CD4-positive, alpha-beta T cell (primary cell): ENCODE measurements at regions not wholly inside any gene's neighbourhood (a gene's known extent, or its start where the extent isn't known, plus 50 kb on each side); places are given as distances from the start of the nearest gene placed in this dataset.

ENCODE experiments used
- ATAC-seq: fragments of 200-7000 bp; cut with Tn5 transposase; one replicate; pipeline ENCODE4 v1.10.0; 2022; ENCODE audit warnings: mild to moderate bottlenecking; ENCODE audit not compliant: poor library complexity
- CTCF ChIA-PET: fragments of 350-600 bp; sonication (Branson Sonifier 250); formaldehyde crosslinking; loops from one replicate; lab custom pipeline; 2021; ENCODE audit warnings: antibody characterized with exemption, inconsistent platforms; lab: Charles Lee
- POLR2A ChIA-PET: fragments of 350-600 bp; sonication (Branson Sonifier 250); formaldehyde crosslinking; loops from one replicate; lab custom pipeline; 2021; ENCODE audit warnings: antibody characterized with exemption, inconsistent platforms; lab: Charles Lee
- DNase-seq, 14 experiments: peaks; one replicate each; pipeline ENCODE4 v3.0.0-alpha.2; 2013 to 2020; ENCODE audit warnings: mixed read lengths in 2 of 14
- H3K27ac ChIP-seq, 2 donors: one replicate each; pipeline versions ENCODE4 v1.5.1 to v1.7.0; 2013; ENCODE audit warnings: low read length in 2 of 2, low read depth in 1 of 2, mild to moderate bottlenecking in 1 of 2
- H3K27me3 ChIP-seq, 2 experiments: 1 replicate in 1 of 2; 2 replicates in 1 of 2; pipeline versions ENCODE4 v1.6.1 to v1.7.0; 2013; ENCODE audit warnings: low read length in 2 of 2, control low read depth in 1 of 2, mild to moderate bottlenecking in 1 of 2, moderate library complexity in 1 of 2; ENCODE audit not compliant: insufficient read depth in 2 of 2, control insufficient read depth in 1 of 2
- H3K36me3 ChIP-seq: one replicate; pipeline ENCODE4 v1.6.1; 2013; ENCODE audit warnings: low read length, control low read depth; ENCODE audit not compliant: insufficient read depth
- H3K4me1 ChIP-seq: one replicate; pipeline ENCODE4 v1.6.1; 2013; ENCODE audit warnings: low read length, control low read depth; ENCODE audit not compliant: insufficient read depth
- H3K4me3 ChIP-seq: one replicate; pipeline ENCODE4 v1.5.1; 2013; ENCODE audit warnings: mild to moderate bottlenecking, low read length, moderate library complexity
- H3K9me3 ChIP-seq, 2 experiments: 1 replicate in 1 of 2; 2 replicates in 1 of 2; pipeline versions ENCODE4 v1.6.1 to v1.7.0; 2013; ENCODE audit warnings: low read length in 2 of 2, mild to moderate bottlenecking in 2 of 2, control low read depth in 1 of 2, moderate library complexity in 1 of 2; ENCODE audit not compliant: control insufficient read depth in 1 of 2, insufficient read depth in 1 of 2
- H3K27ac Mint-ChIP-seq: one replicate; pipeline ENCODE4 v1.8.0; 2020; ENCODE audit warnings: mixed read lengths
- H3K27me3 Mint-ChIP-seq: one replicate; pipeline ENCODE4 v1.8.0; 2021; ENCODE audit warnings: mixed read lengths
- H3K36me3 Mint-ChIP-seq: one replicate; pipeline ENCODE4 v1.8.0; 2021; ENCODE audit warnings: low read depth, mixed read lengths
- H3K4me1 Mint-ChIP-seq: one replicate; pipeline ENCODE4 v1.8.0; 2021; ENCODE audit warnings: low read depth, mixed read lengths
- H3K4me3 Mint-ChIP-seq: one replicate; pipeline ENCODE4 v1.8.0; 2020; ENCODE audit warnings: mild to moderate bottlenecking, mixed read lengths
- H3K9me3 Mint-ChIP-seq: one replicate; pipeline ENCODE4 v1.8.0; 2020; ENCODE audit warnings: mixed read lengths
- CTCF ChIP-seq: fragments of 200-600 bp; IDR thresholded peaks from one replicate; pipeline ENCODE4 v1.8.0; 2022; ENCODE audit warnings: antibody characterized with exemption, mild to moderate bottlenecking
- intact Hi-C, 2 experiments: fragments of 100-400 bp; cut with DNase I in 1 of 2; cut with micrococcal nuclease in 1 of 2; formaldehyde crosslinking; loops; one replicate each; pipeline versions ENCODE4 v1.15.1 to v1.9.0; 2023 to 2025; cut with DNase I, micrococcal nuclease

- POLR2A ChIA-PET = no interaction called here
- H3K27ac Mint-ChIP-seq = no peak overlapping the region
- H3K9me3 Mint-ChIP-seq = no peaks in the 10 kb centered on the region
- H3K4me1 Mint-ChIP-seq = no peaks in the 10 kb centered on the region
- Histone ChIP-seq H3K27me3 (no peaks in the 10 kb centered on the region), H3K27ac (no peak overlapping the region), H3K4me1 (no peaks in the 10 kb centered on the region), H3K9me3 (no peaks in the 10 kb centered on the region), H3K4me3 (no peak overlapping the region), H3K36me3 (no peaks in the 10 kb centered on the region)
- H3K4me3 Mint-ChIP-seq = no peak overlapping the region
- no peak for ATAC-seq
- no peaks in the 10 kb centered on the region for H3K36me3 Mint-ChIP-seq
- CTCF ChIA-PET = no interaction called here
- H3K27me3 Mint-ChIP-seq = no peaks in the 10 kb centered on the region
- DNase-seq = no peak
- intact Hi-C loops = loop anchor here in 1 of 2 experiments (2.0 kb wide), 1 partner anchor 19 kb away; no protein-coding TSS in a partner anchor
- TF ChIP-seq CTCF = no peak
Measured at GRCh38 chr20:53803492-53804155, 210.0 kb upstream of the ZNF217 start.

- ChIA-PET POLR2A (no interaction called here), CTCF (no interaction called here)
- Histone ChIP-seq H3K27ac (no peak overlapping the region), H3K4me1 (no peaks in the 10 kb centered on the region), H3K9me3 (no peaks in the 10 kb centered on the region), H3K36me3 (no peaks in the 10 kb centered on the region), H3K4me3 (no peak overlapping the region), H3K27me3 (no peaks in the 10 kb centered on the region)
- H3K4me1 Mint-ChIP-seq = no peaks in the 10 kb centered on the region
- no peak overlapping the region for H3K27ac Mint-ChIP-seq
- TF ChIP-seq CTCF = no peak
- H3K27me3 Mint-ChIP-seq = no peaks in the 10 kb centered on the region
- no peaks in the 10 kb centered on the region for H3K36me3 Mint-ChIP-seq
- no peak overlapping the region for H3K4me3 Mint-ChIP-seq
- intact Hi-C loops = no loop called here
- ATAC-seq (no peak), DNase-seq (no peak)
- H3K9me3 Mint-ChIP-seq = no peaks in the 10 kb centered on the region
Measured at GRCh38 chr20:53801609-53802370, 208.2 kb upstream of the ZNF217 start.

- ATAC-seq (no peak), DNase-seq (no peak)
- H3K27me3 ChIP-seq = no peaks in the 10 kb centered on the region
- no peak overlapping the region for H3K27ac Mint-ChIP-seq
- H3K9me3 Mint-ChIP-seq = no peaks in the 10 kb centered on the region
- no peaks in the 10 kb centered on the region for H3K36me3 ChIP-seq
- no peaks in the 10 kb centered on the region for H3K4me1 ChIP-seq
- H3K4me1 Mint-ChIP-seq = no peaks in the 10 kb centered on the region
- ChIA-PET POLR2A (no interaction called here), CTCF (no interaction called here)
- no peaks in the 10 kb centered on the region for H3K36me3 Mint-ChIP-seq
- H3K4me3 Mint-ChIP-seq = no peak overlapping the region
- no peak overlapping the region for H3K27ac ChIP-seq
- H3K9me3 ChIP-seq = no peaks in the 10 kb centered on the region
- intact Hi-C loops = no loop called here
- H3K4me3 ChIP-seq = no peak overlapping the region
- TF ChIP-seq CTCF = no peak
- H3K27me3 Mint-ChIP-seq = no peaks in the 10 kb centered on the region
Measured at GRCh38 chr20:53800883-53801604, 207.4 kb upstream of the ZNF217 start.
